Erythroblast (primary cell): ENCODE measurements at regions not wholly inside any gene's neighbourhood (a gene's known extent, or its start where the extent isn't known, plus 50 kb on each side); places are given as distances from the start of the nearest gene placed in this dataset.

Source experiments
- GATA1 ChIP-seq: IDR thresholded peaks from 2 replicates; pipeline ENCODE4 v1.6.1; 2011; ENCODE audit warnings: low read depth, mild to moderate bottlenecking, control low read depth, low read length, moderate library complexity
- POLR2A ChIP-seq: IDR thresholded peaks from 2 replicates; pipeline ENCODE4 v1.6.1; 2011; ENCODE audit warnings: mild to moderate bottlenecking, low read length

DNA sequence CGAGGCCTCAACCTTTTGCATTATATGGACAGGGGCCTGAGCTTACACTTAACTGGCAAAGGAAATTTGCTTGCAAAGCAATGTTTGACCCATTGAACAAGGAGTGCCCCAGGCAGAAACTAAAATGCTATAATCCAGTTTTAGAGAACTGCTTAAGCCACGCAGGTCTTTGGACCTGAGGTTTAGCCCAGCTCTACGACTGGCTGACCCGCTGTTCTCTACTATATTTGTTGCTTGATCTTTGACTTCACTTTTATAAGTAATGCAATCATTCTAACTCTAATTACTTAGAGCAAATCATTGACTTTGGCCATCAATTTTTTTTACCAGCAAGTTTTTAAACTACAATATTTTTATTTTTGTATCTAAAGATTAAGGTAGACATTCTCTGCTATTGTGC, 268.8 kb downstream of the MREG start:
- TF ChIP-seq POLR2A (no peak), GATA1 (no peak)
